Immature natural killer cell (primary cell): ENCODE measurements at regions not wholly inside any gene's neighbourhood (a gene's known extent, or its start where the extent isn't known, plus 50 kb on each side); places are given as distances from the start of the nearest gene placed in this dataset.

Source experiments
- DNase-seq, 3 donors: peaks; one replicate each; pipeline ENCODE4 v3.0.0; 2022; ENCODE audit warnings: mixed read lengths in 1 of 3
- H3K27ac Mint-ChIP-seq, 6 donors: one replicate each; pipeline ENCODE4 v1.8.0; 2020; ENCODE audit warnings: mixed read lengths in 6 of 6, mild to moderate bottlenecking in 5 of 6, inconsistent platforms in 4 of 6, moderate library complexity in 3 of 6
- H3K27me3 Mint-ChIP-seq, 3 donors: one replicate each; pipeline ENCODE4 v1.8.0; 2020 to 2021; ENCODE audit warnings: low read depth in 3 of 3, mild to moderate bottlenecking in 3 of 3, mixed read lengths in 3 of 3, moderate library complexity in 3 of 3, inconsistent platforms in 1 of 3
- H3K36me3 Mint-ChIP-seq, 3 donors: one replicate each; pipeline ENCODE4 v1.8.0; 2020; ENCODE audit warnings: mixed read lengths in 3 of 3, inconsistent platforms in 2 of 3, mild to moderate bottlenecking in 2 of 3
- H3K4me1 Mint-ChIP-seq, 2 donors: one replicate each; pipeline ENCODE4 v1.8.0; 2020; ENCODE audit warnings: inconsistent platforms in 2 of 2, mild to moderate bottlenecking in 2 of 2, mixed read lengths in 2 of 2, moderate library complexity in 1 of 2
- H3K4me3 Mint-ChIP-seq, 5 donors: one replicate each; pipeline ENCODE4 v1.8.0; 2020; ENCODE audit warnings: mild to moderate bottlenecking in 5 of 5, mixed read lengths in 5 of 5, inconsistent platforms in 3 of 5, moderate library complexity in 3 of 5
- H3K9me3 Mint-ChIP-seq, 6 donors: one replicate each; pipeline ENCODE4 v1.8.0; 2020; ENCODE audit warnings: mild to moderate bottlenecking in 6 of 6, mixed read lengths in 6 of 6, inconsistent platforms in 4 of 6, moderate library complexity in 3 of 6

- H3K4me1 Mint-ChIP-seq: no peaks in the 10 kb centered on the region
Measured at GRCh38 chr2:240297256-240298116, 138.0 kb upstream of the GPC1 start.

GRCh38 chr2:240298117-240298790 lies 137.2 kb upstream of the GPC1 start:
- no peak for DNase-seq
- H3K36me3 Mint-ChIP-seq: no peaks in the 10 kb centered on the region
- H3K4me1 Mint-ChIP-seq: no peaks in the 10 kb centered on the region
- no peaks in the 10 kb centered on the region for H3K9me3 Mint-ChIP-seq
- H3K4me3 Mint-ChIP-seq: no peak overlapping the region
- H3K27me3 Mint-ChIP-seq: peaks cover 0 to 5% (median 0%) of the 10 kb centered on the region in 3 donors
- no peak overlapping the region for H3K27ac Mint-ChIP-seq

More at GRCh38 chr2:240297256-240298116, 138.0 kb upstream of the GPC1 start:
- no peak overlapping the region for H3K4me3 Mint-ChIP-seq
- no peak overlapping the region for H3K27ac Mint-ChIP-seq
- peaks cover 0 to 5% (median 0%) of the 10 kb centered on the region in 3 donors for H3K27me3 Mint-ChIP-seq
- no peaks in the 10 kb centered on the region for H3K36me3 Mint-ChIP-seq
- H3K9me3 Mint-ChIP-seq: no peaks in the 10 kb centered on the region
- no peak for DNase-seq

- Mint-ChIP-seq H3K27ac (no peak overlapping the region), H3K4me3 (no peak overlapping the region), H3K9me3 (no peaks in the 10 kb centered on the region), H3K4me1 (no peaks in the 10 kb centered on the region), H3K27me3 (peaks cover 0 to 10% (median 0%) of the 10 kb centered on the region in 3 donors), H3K36me3 (no peaks in the 10 kb centered on the region)
- DNase-seq: no peak
Measured at GRCh38 chr2:240298803-240299709, 136.4 kb upstream of the GPC1 start.

GRCh38 chr2:240299710-240300068 lies 135.8 kb upstream of the GPC1 start:
- Mint-ChIP-seq H3K27me3 (peaks cover 0 to 10% (median 0%) of the 10 kb centered on the region in 3 donors), H3K36me3 (no peaks in the 10 kb centered on the region), H3K4me3 (no peak overlapping the region), H3K4me1 (no peaks in the 10 kb centered on the region), H3K9me3 (no peaks in the 10 kb centered on the region), H3K27ac (no peak overlapping the region)
- no peak for DNase-seq

GRCh38 chr2:240300261-240300821 lies 135.1 kb upstream of the GPC1 start:
- H3K4me3 Mint-ChIP-seq: no peak overlapping the region
- no peaks in the 10 kb centered on the region for H3K9me3 Mint-ChIP-seq
- no peaks in the 10 kb centered on the region for H3K36me3 Mint-ChIP-seq
- H3K27me3 Mint-ChIP-seq: peaks cover 0 to 10% (median 0%) of the 10 kb centered on the region in 3 donors
- no peak for DNase-seq
- H3K27ac Mint-ChIP-seq: no peak overlapping the region
- H3K4me1 Mint-ChIP-seq: no peaks in the 10 kb centered on the region

- H3K4me1 Mint-ChIP-seq: no peaks in the 10 kb centered on the region
- no peaks in the 10 kb centered on the region for H3K36me3 Mint-ChIP-seq
- DNase-seq: no peak
- no peak overlapping the region for H3K27ac Mint-ChIP-seq
- no peaks in the 10 kb centered on the region for H3K9me3 Mint-ChIP-seq
- H3K4me3 Mint-ChIP-seq: no peak overlapping the region
- peaks cover 0 to 10% (median 0%) of the 10 kb centered on the region in 3 donors for H3K27me3 Mint-ChIP-seq
Measured at GRCh38 chr2:240300840-240301239, 134.6 kb upstream of the GPC1 start.

- no peaks in the 10 kb centered on the region for H3K4me1 Mint-ChIP-seq
- no peak for DNase-seq
- H3K9me3 Mint-ChIP-seq: no peaks in the 10 kb centered on the region
- no peak overlapping the region for H3K27ac Mint-ChIP-seq
- peaks cover 0 to 7% (median 0%) of the 10 kb centered on the region in 3 donors for H3K27me3 Mint-ChIP-seq
- H3K36me3 Mint-ChIP-seq: no peaks in the 10 kb centered on the region
- no peak overlapping the region for H3K4me3 Mint-ChIP-seq
Measured at GRCh38 chr2:240301256-240301795, 134.1 kb upstream of the GPC1 start.

GRCh38 chr2:240302041-240302440 lies 133.4 kb upstream of the GPC1 start:
- DNase-seq: no peak
- no peaks in the 10 kb centered on the region for H3K9me3 Mint-ChIP-seq
- H3K4me1 Mint-ChIP-seq: no peaks in the 10 kb centered on the region
- no peaks in the 10 kb centered on the region for H3K36me3 Mint-ChIP-seq
- peaks cover 0 to 7% (median 0%) of the 10 kb centered on the region in 3 donors for H3K27me3 Mint-ChIP-seq
- H3K4me3 Mint-ChIP-seq: no peak overlapping the region
- H3K27ac Mint-ChIP-seq: no peak overlapping the region

GRCh38 chr2:240302933-240303595 lies 132.4 kb upstream of the GPC1 start:
- Mint-ChIP-seq H3K4me3 (no peak overlapping the region), H3K27me3 (peaks cover 0 to 7% (median 0%) of the 10 kb centered on the region in 3 donors), H3K27ac (no peak overlapping the region), H3K4me1 (no peaks in the 10 kb centered on the region), H3K36me3 (no peaks in the 10 kb centered on the region), H3K9me3 (no peaks in the 10 kb centered on the region)
- no peak for DNase-seq

GRCh38 chr2:240303896-240304745 lies 131.3 kb upstream of the GPC1 start:
- H3K27ac Mint-ChIP-seq: no peak overlapping the region
- H3K36me3 Mint-ChIP-seq: no peaks in the 10 kb centered on the region
- no peaks in the 10 kb centered on the region for H3K4me1 Mint-ChIP-seq
- H3K27me3 Mint-ChIP-seq: peaks cover 0 to 7% (median 0%) of the 10 kb centered on the region in 3 donors
- no peaks in the 10 kb centered on the region for H3K9me3 Mint-ChIP-seq
- no peak for DNase-seq
- no peak overlapping the region for H3K4me3 Mint-ChIP-seq

GRCh38 chr2:240304746-240305161 lies 130.7 kb upstream of the GPC1 start:
- peaks cover 0 to 7% (median 0%) of the 10 kb centered on the region in 3 donors for H3K27me3 Mint-ChIP-seq

GRCh38 chr2:240305369-240305962 lies 130.0 kb upstream of the GPC1 start:
- no peaks in the 10 kb centered on the region for H3K4me1 Mint-ChIP-seq
- no peak for DNase-seq
- H3K27me3 Mint-ChIP-seq: peaks cover 0 to 7% (median 0%) of the 10 kb centered on the region in 3 donors
- H3K4me3 Mint-ChIP-seq: no peak overlapping the region
- no peaks in the 10 kb centered on the region for H3K9me3 Mint-ChIP-seq
- H3K36me3 Mint-ChIP-seq: no peaks in the 10 kb centered on the region
- H3K27ac Mint-ChIP-seq: no peak overlapping the region

More at GRCh38 chr2:240304746-240305161, 130.7 kb upstream of the GPC1 start:
- Mint-ChIP-seq H3K4me3 (no peak overlapping the region), H3K9me3 (no peaks in the 10 kb centered on the region), H3K36me3 (no peaks in the 10 kb centered on the region), H3K27ac (no peak overlapping the region), H3K4me1 (no peaks in the 10 kb centered on the region)
- no peak for DNase-seq
